ENCODE measurements at regions not wholly inside any gene's neighbourhood (a gene's known extent, or its start where the extent isn't known, plus 50 kb on each side); places are given as distances from the start of the nearest gene placed in this dataset.

GRCh38 chr18:61681065-61681464 lies 211.7 kb downstream of the RNF152 start:
- TF ChIP-seq POLR2A (IDR thresholded peaks at IDR 0.05), result no peak
- TF ChIP-seq CTCF (IDR thresholded peaks at IDR 0.05), result no peak
- no peak for TF ChIP-seq EP300 (IDR thresholded peaks at IDR 0.05; ENCODE audit: low read depth)
